ENCODE measurements at regions not wholly inside any gene's neighbourhood (a gene's known extent, or its start where the extent isn't known, plus 50 kb on each side); places are given as distances from the start of the nearest gene placed in this dataset.

DNA sequence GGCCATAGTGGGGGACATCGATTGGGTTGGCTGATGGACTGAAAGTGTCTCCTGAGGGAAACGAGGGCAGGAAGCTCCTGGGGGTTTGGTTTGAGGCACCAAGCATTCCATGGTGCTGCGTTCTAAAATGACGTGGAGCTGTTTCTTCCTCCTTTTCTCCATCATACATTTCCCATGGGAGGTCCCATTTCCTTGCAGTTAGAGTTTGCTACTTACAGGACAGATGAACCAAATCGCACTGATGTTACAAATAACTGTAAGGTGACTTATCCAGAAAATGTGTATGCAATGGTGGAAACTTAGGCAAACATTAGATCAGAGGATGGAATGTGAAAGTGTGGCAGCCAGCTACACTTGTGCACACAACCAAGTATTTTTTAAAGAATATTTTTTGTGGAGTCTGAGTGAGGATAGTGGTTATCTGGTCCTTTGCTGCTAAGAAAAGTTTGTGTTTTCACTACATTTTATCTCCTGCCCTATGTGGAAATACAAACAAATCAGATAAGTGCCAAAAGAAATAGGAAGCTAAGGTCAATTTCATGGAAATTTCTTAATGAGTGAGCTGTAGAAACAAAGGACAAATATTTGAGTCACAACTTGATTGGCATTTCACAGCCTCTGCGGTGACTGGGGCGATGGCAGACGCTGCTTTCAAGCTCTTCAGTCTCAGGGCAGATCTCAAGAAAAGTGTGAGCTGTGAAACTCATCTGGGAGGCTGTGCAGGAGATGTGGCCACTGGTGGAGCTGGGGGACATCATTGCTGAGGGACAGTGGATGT, 256.2 kb downstream of the TSN start:
- no peaks in the 10 kb centered on the region for H3K27me3 Mint-ChIP-seq (ENCODE audit: low read depth)
- POLR2A ChIA-PET: no interaction called here

DNA sequence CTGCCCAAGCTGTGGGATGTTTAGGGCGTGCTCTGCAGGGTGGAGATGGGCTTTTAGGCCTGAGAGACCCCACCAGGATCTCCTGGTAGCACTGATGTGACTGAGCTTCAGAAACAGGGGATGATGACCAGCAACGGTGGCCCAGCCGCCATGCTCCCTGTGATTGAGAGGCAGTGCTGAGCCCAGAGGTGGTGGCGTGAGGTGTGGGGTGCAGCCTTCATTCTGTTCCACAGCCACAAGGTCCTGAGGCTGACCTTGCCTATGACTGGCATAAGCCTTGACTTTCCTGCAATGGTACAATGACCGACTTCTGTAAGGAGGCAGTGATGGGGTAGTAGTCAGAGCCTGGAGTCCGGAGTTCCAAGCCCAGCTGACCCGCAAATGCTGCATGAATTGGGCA, 263.3 kb downstream of the TSN start:
- DNase-seq (no peak), ATAC-seq (no peak)
- POLR2A ChIA-PET: no interaction called here
- Mint-ChIP-seq H3K4me1 (ENCODE audit: low read depth) (no peaks in the 10 kb centered on the region), H3K9me3 (ENCODE audit: insufficient read depth) (no peaks in the 10 kb centered on the region), H3K27ac (no peak overlapping the region), H3K27me3 (ENCODE audit: low read depth) (no peaks in the 10 kb centered on the region), H3K4me3 (no peak overlapping the region), H3K36me3 (ENCODE audit: low read depth) (no peaks in the 10 kb centered on the region)
- CTCF ChIA-PET: no interaction called here

More for the DNA sequence above, 256.2 kb downstream of the TSN start:
- CTCF ChIA-PET: interaction anchor here (0.7 kb wide), 1 partner anchor 11 kb away, joined by 3 read pairs; no protein-coding TSS in a partner anchor
- Mint-ChIP-seq H3K4me3 (no peak overlapping the region), H3K27ac (no peak overlapping the region), H3K9me3 (ENCODE audit: insufficient read depth) (no peaks in the 10 kb centered on the region), H3K36me3 (ENCODE audit: low read depth) (no peaks in the 10 kb centered on the region), H3K4me1 (ENCODE audit: low read depth) (no peaks in the 10 kb centered on the region)
- ATAC-seq (no peak), DNase-seq (no peak)

DNA sequence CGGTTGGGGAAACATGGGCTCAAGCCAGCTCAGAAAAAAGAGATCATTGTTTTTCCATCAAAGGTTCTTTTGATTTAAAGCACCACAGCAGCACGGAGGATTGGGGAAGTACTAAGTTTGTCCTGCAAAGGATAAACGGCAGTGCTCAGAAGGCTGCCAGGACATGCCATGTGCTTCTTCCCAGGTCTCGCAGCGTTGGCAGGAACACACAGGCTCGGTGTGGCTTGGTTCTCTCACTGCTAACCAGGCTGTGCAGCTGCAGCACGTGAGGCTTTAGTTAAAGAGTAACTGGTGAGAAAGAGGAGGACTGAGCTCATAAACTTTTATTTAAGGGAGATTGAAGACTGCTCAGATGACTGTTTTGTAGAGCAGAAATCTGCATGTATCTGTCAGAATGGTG, 264.3 kb downstream of the TSN start:
- Mint-ChIP-seq H3K4me3 (no peak overlapping the region), H3K9me3 (ENCODE audit: insufficient read depth) (no peaks in the 10 kb centered on the region), H3K36me3 (ENCODE audit: low read depth) (no peaks in the 10 kb centered on the region), H3K4me1 (ENCODE audit: low read depth) (no peaks in the 10 kb centered on the region), H3K27me3 (ENCODE audit: low read depth) (no peaks in the 10 kb centered on the region), H3K27ac (no peak overlapping the region)
- ATAC-seq: no peak
- DNase-seq: no peak
- ChIA-PET CTCF (no interaction called here), POLR2A (no interaction called here)

DNA sequence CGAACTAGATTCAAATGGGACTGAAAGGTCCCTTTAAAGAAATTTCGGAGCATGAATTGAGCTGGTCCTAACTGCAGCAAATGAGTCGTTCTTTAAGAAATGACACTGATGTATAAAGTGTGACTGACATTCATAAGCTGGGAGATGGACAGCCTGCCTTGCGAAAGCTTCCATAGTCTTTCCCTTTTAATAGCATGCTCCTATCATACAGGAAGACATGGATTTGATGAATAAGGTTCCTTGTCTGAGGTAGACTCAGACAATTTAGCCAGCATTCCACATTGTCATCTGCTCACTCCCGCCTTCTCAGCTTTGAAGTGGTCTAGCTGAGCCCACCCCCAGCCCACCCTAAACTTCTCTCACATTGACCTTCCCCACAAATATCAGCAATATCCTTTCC, 264.9 kb downstream of the TSN start:
- ATAC-seq (no peak), DNase-seq (no peak)
- POLR2A ChIA-PET: no interaction called here
- CTCF ChIA-PET: no interaction called here
- Mint-ChIP-seq H3K4me1 (ENCODE audit: low read depth) (no peaks in the 10 kb centered on the region), H3K36me3 (ENCODE audit: low read depth) (no peaks in the 10 kb centered on the region), H3K9me3 (ENCODE audit: insufficient read depth) (no peaks in the 10 kb centered on the region), H3K4me3 (no peak overlapping the region), H3K27ac (no peak overlapping the region), H3K27me3 (ENCODE audit: low read depth) (no peaks in the 10 kb centered on the region)

DNA sequence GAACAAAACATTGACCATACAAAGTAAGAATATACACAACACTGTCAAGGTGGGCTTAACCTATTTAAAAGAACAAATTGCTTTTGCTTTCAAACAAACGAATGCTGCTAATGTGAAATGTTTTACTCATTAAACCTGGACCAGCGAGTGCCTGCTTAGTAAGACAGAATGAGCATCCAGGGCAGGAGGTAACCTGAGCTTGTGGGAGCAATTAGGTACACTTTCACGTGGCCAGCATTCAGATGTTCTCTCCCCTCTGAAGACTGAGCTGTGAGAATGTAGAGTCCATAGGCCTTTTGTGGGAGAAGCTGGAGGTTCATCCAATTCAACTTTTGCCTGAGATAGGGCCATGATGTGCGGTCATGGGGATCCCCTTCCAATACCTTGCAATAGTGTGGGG, 266.5 kb downstream of the TSN start:
- DNase-seq: no peak
- no peak overlapping the region for H3K4me3 Mint-ChIP-seq
- no peak for ATAC-seq
- POLR2A ChIA-PET: no interaction called here
- no peak overlapping the region for H3K27ac Mint-ChIP-seq
- CTCF ChIA-PET: interaction anchor here (1.1 kb wide), 1 partner anchor 10 kb away, joined by 3 read pairs; no protein-coding TSS in a partner anchor
- H3K9me3 Mint-ChIP-seq (ENCODE audit: insufficient read depth): no peaks in the 10 kb centered on the region
- H3K27me3 Mint-ChIP-seq (ENCODE audit: low read depth): no peaks in the 10 kb centered on the region
- no peaks in the 10 kb centered on the region for H3K36me3 Mint-ChIP-seq (ENCODE audit: low read depth)
- no peaks in the 10 kb centered on the region for H3K4me1 Mint-ChIP-seq (ENCODE audit: low read depth)

DNA sequence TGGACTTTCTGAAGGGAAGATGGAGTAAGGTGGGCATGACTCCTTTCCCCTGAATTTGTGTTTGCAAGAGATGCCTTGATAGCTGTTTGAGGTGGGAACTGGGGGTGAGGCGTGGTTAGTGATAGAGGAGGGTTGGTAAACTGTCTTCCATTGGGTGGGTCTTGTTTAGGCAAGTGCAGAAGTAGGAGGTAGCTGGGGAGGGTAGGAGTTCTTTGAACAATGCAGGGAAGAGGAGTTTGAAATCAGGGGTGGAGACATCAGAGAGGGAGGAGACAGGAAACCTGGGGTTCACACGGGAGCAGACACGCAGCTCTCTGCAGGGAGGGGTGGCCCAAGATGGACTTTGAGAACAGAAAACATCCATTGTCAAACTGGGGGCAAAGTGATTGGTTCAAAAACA, 267.1 kb downstream of the TSN start:
- H3K4me3 Mint-ChIP-seq: no peak overlapping the region
- H3K27ac Mint-ChIP-seq: no peak overlapping the region
- no peaks in the 10 kb centered on the region for H3K4me1 Mint-ChIP-seq (ENCODE audit: low read depth)
- DNase-seq (no peak), ATAC-seq (no peak)
- no peaks in the 10 kb centered on the region for H3K27me3 Mint-ChIP-seq (ENCODE audit: low read depth)
- H3K9me3 Mint-ChIP-seq (ENCODE audit: insufficient read depth): no peaks in the 10 kb centered on the region
- ChIA-PET CTCF (interaction anchor here (1.1 kb wide), 1 partner anchor 11 kb away, joined by 3 read pairs; no protein-coding TSS in a partner anchor), POLR2A (no interaction called here)
- no peaks in the 10 kb centered on the region for H3K36me3 Mint-ChIP-seq (ENCODE audit: low read depth)

DNA sequence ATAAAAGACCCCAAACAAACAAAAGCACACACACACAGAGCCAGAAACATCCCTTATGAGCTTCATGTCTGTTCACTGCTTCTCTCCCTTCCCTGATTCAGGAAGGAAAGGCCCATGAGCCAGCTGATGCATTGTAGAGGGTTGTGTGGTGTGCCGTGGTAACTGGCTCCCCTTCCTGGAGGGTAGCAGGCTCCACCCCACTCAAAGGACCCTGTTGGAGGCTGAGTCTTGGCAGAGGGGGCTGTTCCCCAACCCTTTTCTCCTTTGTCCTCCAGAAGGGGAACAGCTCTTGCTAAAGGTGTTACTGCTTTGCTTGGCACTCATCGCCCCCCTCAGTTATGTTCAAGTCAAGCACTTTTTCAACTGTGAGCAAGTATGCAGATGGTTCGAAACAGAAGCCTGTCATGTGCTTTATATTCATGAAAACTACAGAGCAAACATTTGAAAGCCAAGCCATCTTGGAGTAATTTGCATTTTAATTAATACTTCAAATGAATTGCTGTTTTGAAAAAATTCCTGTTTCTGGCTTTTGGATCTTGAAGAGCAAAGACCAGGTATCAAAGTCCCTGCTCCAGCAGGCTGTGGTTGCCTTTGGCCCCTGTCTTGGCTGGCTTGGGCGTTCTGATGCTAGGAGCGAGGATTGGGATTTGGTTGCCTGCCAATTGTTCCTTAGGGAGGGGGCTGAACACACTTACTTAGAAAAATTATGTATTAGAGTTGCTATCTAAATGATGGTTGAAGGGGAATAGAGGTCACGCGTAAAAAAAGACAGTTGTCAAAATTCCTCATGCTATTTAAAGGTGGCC, 267.8 kb downstream of the TSN start:
- Mint-ChIP-seq H3K27me3 (ENCODE audit: low read depth) (no peaks in the 10 kb centered on the region), H3K9me3 (ENCODE audit: insufficient read depth) (no peaks in the 10 kb centered on the region), H3K36me3 (ENCODE audit: low read depth) (no peaks in the 10 kb centered on the region), H3K27ac (no peak overlapping the region), H3K4me3 (no peak overlapping the region), H3K4me1 (ENCODE audit: low read depth) (no peaks in the 10 kb centered on the region)
- POLR2A ChIA-PET: no interaction called here
- DNase-seq (no peak), ATAC-seq (no peak)
- CTCF ChIA-PET: interaction anchor here (1.1 kb wide), 1 partner anchor 12 kb away, joined by 3 read pairs; no protein-coding TSS in a partner anchor

DNA sequence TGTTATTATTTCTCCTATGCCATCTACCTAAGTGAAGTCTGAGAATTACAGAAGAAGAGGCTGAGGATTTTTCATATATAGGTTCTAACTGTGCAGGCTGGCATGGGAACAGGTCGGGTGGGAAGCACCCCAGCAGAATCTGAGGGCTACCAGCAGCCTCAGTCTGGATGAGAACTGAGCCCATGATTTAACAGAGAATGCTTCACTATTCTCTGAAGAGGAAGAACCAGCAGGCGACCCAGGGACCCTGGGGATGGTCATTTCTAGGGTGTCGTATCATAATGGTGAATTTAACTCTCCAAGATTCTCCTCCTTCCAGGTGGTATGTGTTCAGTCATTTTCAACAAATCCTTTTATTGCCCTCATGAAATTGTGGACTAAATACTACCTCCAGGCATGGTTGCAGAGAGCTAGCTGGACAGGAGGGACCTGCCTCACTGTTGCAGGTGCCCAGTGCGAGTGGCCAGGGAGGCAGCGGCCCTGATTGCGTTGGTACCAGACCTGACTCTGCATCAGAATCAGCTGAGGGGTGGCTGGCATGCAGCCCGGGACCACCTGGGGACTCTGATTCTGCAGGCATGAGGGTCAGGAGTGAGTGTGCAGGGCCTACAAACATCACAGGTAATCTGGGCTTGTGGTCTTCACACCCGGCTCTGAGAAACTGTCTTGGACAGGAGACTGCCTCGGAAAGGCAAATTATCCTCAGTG, 272.2 kb downstream of the TSN start:
- Mint-ChIP-seq H3K36me3 (ENCODE audit: low read depth) (no peaks in the 10 kb centered on the region), H3K27me3 (ENCODE audit: low read depth) (peaks cover 4% of the 10 kb centered on the region), H3K4me3 (no peak overlapping the region), H3K27ac (no peak overlapping the region), H3K9me3 (ENCODE audit: insufficient read depth) (no peaks in the 10 kb centered on the region), H3K4me1 (ENCODE audit: low read depth) (no peaks in the 10 kb centered on the region)
- ChIA-PET CTCF (no interaction called here), POLR2A (no interaction called here)
- ATAC-seq: no peak
- no peak for DNase-seq

DNA sequence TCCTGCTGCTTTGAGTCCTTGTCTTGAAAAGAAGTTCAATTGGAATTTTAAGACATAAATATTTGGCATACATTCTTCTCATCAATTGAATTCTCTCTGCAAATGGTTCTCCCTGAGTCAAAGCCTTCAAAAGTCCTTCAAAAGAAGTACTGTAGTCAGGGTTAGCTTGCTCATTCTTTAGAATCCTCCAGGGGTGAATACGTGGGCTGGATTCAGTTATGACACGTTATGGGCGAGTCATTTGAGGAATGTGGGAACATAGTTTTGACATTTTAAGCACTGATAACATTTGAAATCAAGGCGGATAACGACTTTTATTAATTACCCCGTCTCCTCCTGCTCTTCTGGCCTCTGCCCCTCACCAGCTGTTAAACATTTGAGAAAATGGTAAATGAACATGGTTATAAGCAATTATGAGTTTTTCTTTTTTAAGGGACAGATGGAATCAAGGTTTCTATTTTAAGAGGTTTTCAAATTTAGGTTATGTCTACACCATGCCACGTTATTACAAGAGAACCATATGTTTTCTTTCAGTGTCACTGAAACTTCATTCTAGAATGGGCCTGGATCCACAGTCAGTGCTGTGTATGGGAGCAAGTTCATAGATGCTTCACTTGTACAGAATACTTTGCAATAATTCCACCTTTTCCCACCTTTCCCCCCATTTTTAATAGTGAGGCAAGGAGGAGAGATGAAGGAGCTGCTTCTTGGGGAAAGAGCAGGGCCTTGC, 273.1 kb downstream of the TSN start:
- Mint-ChIP-seq H3K36me3 (ENCODE audit: low read depth) (no peaks in the 10 kb centered on the region), H3K9me3 (ENCODE audit: insufficient read depth) (no peaks in the 10 kb centered on the region), H3K27me3 (ENCODE audit: low read depth) (peaks cover 4% of the 10 kb centered on the region), H3K27ac (no peak overlapping the region), H3K4me1 (ENCODE audit: low read depth) (no peaks in the 10 kb centered on the region), H3K4me3 (no peak overlapping the region)
- DNase-seq (no peak), ATAC-seq (no peak)
- CTCF ChIA-PET: no interaction called here
- POLR2A ChIA-PET: no interaction called here

DNA sequence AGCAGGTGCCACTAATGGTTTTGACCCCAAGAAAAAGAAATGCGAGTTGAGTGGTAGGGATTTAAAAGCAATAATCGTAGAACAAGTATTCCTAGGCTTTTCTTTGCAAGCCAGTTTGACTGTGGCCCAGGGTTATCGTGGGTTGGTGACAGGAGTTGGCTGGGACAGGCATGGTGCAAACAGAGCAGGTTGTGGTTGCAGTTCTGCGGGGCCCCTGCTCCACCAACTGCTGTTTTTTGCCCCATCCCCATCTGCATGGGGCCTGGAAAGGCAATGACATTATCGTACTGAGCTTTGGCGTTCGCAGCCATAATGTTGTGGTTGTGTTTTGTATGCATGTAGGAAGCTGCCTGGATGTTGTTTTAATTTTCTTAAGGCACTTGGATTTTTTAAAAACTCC, 274.0 kb downstream of the TSN start:
- Mint-ChIP-seq H3K4me1 (ENCODE audit: low read depth) (no peaks in the 10 kb centered on the region), H3K9me3 (ENCODE audit: insufficient read depth) (no peaks in the 10 kb centered on the region), H3K36me3 (ENCODE audit: low read depth) (no peaks in the 10 kb centered on the region), H3K27ac (no peak overlapping the region), H3K27me3 (ENCODE audit: low read depth) (peaks cover 4% of the 10 kb centered on the region), H3K4me3 (no peak overlapping the region)
- ATAC-seq (no peak), DNase-seq (no peak)
- POLR2A ChIA-PET: no interaction called here
- CTCF ChIA-PET: no interaction called here

DNA sequence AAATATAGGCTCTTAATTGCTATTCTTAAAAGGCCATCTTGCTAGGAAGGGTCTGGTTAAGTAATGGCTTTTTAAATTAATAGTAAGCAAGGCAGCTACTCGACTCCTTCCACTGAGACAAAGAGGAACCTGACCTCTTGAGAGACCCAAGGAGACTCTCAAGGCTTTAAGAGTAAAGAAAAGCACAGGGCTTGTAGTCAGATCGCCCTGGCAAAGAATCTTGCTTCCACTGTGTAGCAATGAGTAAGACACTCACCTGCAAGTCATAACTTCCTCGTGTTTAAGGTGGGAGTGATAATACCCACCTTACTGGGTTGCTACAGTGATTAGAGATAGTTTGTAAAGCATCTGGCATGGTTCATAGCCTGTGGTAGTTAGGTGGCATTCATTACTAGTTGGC, 274.5 kb downstream of the TSN start:
- ChIA-PET CTCF (no interaction called here), POLR2A (no interaction called here)
- no peak for DNase-seq
- Mint-ChIP-seq H3K27me3 (ENCODE audit: low read depth) (peaks cover 4% of the 10 kb centered on the region), H3K4me3 (no peak overlapping the region), H3K9me3 (ENCODE audit: insufficient read depth) (no peaks in the 10 kb centered on the region), H3K4me1 (ENCODE audit: low read depth) (no peaks in the 10 kb centered on the region), H3K36me3 (ENCODE audit: low read depth) (no peaks in the 10 kb centered on the region), H3K27ac (no peak overlapping the region)
- no peak for ATAC-seq

Measured in activated CD8-positive, alpha-beta T cell treated with anti-CD3 and anti-CD28 coated beads, Interleukin-2, amount 10 ng/mL, durations not matched to agents 7 days and 5 days (primary cell).